ENCODE measurements at regions not wholly inside any gene's neighbourhood (a gene's known extent, or its start where the extent isn't known, plus 50 kb on each side); places are given as distances from the start of the nearest gene placed in this dataset.

GRCh38 chr12:94712815-94713515, 62.6 kb upstream of the TMCC3 start:
- no peak for DNase-seq (ENCODE audit: low read depth)
- H3K4me3 ChIP-seq (ENCODE audit: low read length), result no peak overlapping the region
- no peak for TF ChIP-seq CTCF (IDR thresholded peaks at IDR 0.05; ENCODE audit: insufficient read depth, low read depth, low read length, missing control alignments)

GRCh38 chr12:94710933-94711332, 60.6 kb upstream of the TMCC3 start:
- TF ChIP-seq CTCF (IDR thresholded peaks at IDR 0.05; ENCODE audit: insufficient read depth, low read depth, low read length, missing control alignments), result no peak
- DNase-seq (ENCODE audit: low read depth), result peak; percentile 41
- H3K4me3 ChIP-seq (ENCODE audit: low read length), result no peak overlapping the region

DNA sequence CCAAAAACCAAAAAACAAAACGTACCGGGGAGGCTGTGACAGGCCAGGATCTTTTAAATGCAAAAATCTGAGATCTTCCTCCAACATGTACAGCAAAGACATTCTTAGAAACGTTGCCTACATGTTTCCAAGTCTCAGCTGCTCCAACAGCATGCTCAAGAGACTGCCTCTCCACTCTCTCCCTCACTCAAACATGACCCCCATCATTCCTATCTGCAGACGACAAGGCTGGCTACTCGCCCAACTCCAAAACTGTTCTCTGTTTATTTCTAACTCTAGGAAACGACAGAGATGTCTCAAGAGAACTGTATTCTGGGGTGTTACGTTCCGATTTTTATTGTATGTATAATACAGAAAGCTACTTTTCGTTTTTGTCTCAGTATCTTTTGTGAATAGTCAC, 57.5 kb upstream of the TMCC3 start:
- DNase-seq (ENCODE audit: low read depth), result no peak
- no peak overlapping the region for H3K4me3 ChIP-seq (ENCODE audit: low read length)
- no peak for TF ChIP-seq CTCF (IDR thresholded peaks at IDR 0.05; ENCODE audit: insufficient read depth, low read depth, low read length, missing control alignments)

- no peak overlapping the region for H3K4me3 ChIP-seq (ENCODE audit: low read length)
- DNase-seq (ENCODE audit: low read depth), result no peak
- no peak for TF ChIP-seq CTCF (IDR thresholded peaks at IDR 0.05; ENCODE audit: insufficient read depth, low read depth, low read length, missing control alignments)
Measured at GRCh38 chr12:94707036-94707435, 56.7 kb upstream of the TMCC3 start.

GRCh38 chr12:94706250-94706661, 55.9 kb upstream of the TMCC3 start:
- DNase-seq (ENCODE audit: low read depth), result peak; percentile 87
- no peak for TF ChIP-seq CTCF (IDR thresholded peaks at IDR 0.05; ENCODE audit: insufficient read depth, low read depth, low read length, missing control alignments)
- no peak overlapping the region for H3K4me3 ChIP-seq (ENCODE audit: low read length)

- no peak for TF ChIP-seq CTCF (IDR thresholded peaks at IDR 0.05; ENCODE audit: insufficient read depth, low read depth, low read length, missing control alignments)
- DNase-seq (ENCODE audit: low read depth), result no peak
Measured at GRCh38 chr12:94705676-94706075, 55.3 kb upstream of the TMCC3 start.

More at GRCh38 chr12:94705676-94706075, 55.3 kb upstream of the TMCC3 start:
- no peak overlapping the region for H3K4me3 ChIP-seq (ENCODE audit: low read length)
